ENCODE measurements at regions not wholly inside any gene's neighbourhood (a gene's known extent, or its start where the extent isn't known, plus 50 kb on each side); places are given as distances from the start of the nearest gene placed in this dataset.
"Not testable (repeated sequence)": the region's sequence is repeated elsewhere in the genome, so short reads cannot be mapped to it uniquely, and the experiment has no call there.

- DNase-seq (no peak), ATAC-seq (ENCODE audit: poor library complexity) (no peak)
- intact Hi-C loops (cut with DNase I) = no loop called here
Measured at GRCh38 chr10:2030046-2030445, 292.7 kb upstream of the ADARB2 start.

GRCh38 chr10:2026936-2027335 is 289.6 kb upstream of the ADARB2 start:
- DNase-seq (no peak), ATAC-seq (ENCODE audit: poor library complexity) (no peak)
- intact Hi-C loops (cut with DNase I) = no loop called here

GRCh38 chr10:2024750-2025149 is 287.4 kb upstream of the ADARB2 start:
- ATAC-seq (ENCODE audit: poor library complexity); intact Hi-C loops (cut with DNase I); DNase-seq: not testable (repeated sequence)

- no peak for ATAC-seq (ENCODE audit: poor library complexity)
- DNase-seq = no peak
- intact Hi-C loops (cut with DNase I) = no loop called here
Measured at GRCh38 chr10:2023687-2024086, 286.4 kb upstream of the ADARB2 start.

- ATAC-seq (ENCODE audit: poor library complexity) (no peak), DNase-seq (no peak)
- intact Hi-C loops (cut with DNase I) = no loop called here
Measured at GRCh38 chr10:2022401-2022800, 285.1 kb upstream of the ADARB2 start.

- DNase-seq (no peak), ATAC-seq (ENCODE audit: poor library complexity) (no peak)
- intact Hi-C loops (cut with DNase I) = no loop called here
Measured at GRCh38 chr10:2020836-2021235, 283.5 kb upstream of the ADARB2 start.

- DNase-seq (no peak), ATAC-seq (ENCODE audit: poor library complexity) (no peak)
- intact Hi-C loops (cut with DNase I) = no loop called here
Measured at GRCh38 chr10:2019803-2020202, 282.5 kb upstream of the ADARB2 start.

- ATAC-seq (ENCODE audit: poor library complexity) = no peak
- intact Hi-C loops (cut with DNase I) = no loop called here
- no peak for DNase-seq
Measured at GRCh38 chr10:2019281-2019680, 282.0 kb upstream of the ADARB2 start.

- DNase-seq = no peak
- intact Hi-C loops (cut with DNase I) = no loop called here
- ATAC-seq (ENCODE audit: poor library complexity) = no peak
Measured at GRCh38 chr10:2014541-2014940, 277.2 kb upstream of the ADARB2 start.

GRCh38 chr10:2012209-2012608 is 274.9 kb upstream of the ADARB2 start:
- intact Hi-C loops (cut with DNase I) = no loop called here
- ATAC-seq (ENCODE audit: poor library complexity) = no peak
- no peak for DNase-seq

GRCh38 chr10:2011106-2011716 is 273.9 kb upstream of the ADARB2 start:
- ATAC-seq (ENCODE audit: poor library complexity) (no peak), DNase-seq (no peak)
- intact Hi-C loops (cut with DNase I) = no loop called here

- ATAC-seq (ENCODE audit: poor library complexity) = no peak
- DNase-seq = no peak
- intact Hi-C loops (cut with DNase I) = no loop called here
Measured at GRCh38 chr10:2005546-2005945, 268.2 kb upstream of the ADARB2 start.

GRCh38 chr10:1992930-1993329 is 255.6 kb upstream of the ADARB2 start:
- ATAC-seq (ENCODE audit: poor library complexity) (no peak), DNase-seq (no peak)
- intact Hi-C loops (cut with DNase I) = no loop called here

- no peak for ATAC-seq (ENCODE audit: poor library complexity)
Measured at GRCh38 chr10:1989090-1989489, 251.8 kb upstream of the ADARB2 start.

GRCh38 chr10:1981976-1982375 is 244.7 kb upstream of the ADARB2 start:
- intact Hi-C loops (cut with DNase I) = no loop called here
- no peak for ATAC-seq (ENCODE audit: poor library complexity)
- DNase-seq = no peak

More at GRCh38 chr10:1989090-1989489, 251.8 kb upstream of the ADARB2 start:
- intact Hi-C loops (cut with DNase I) = no loop called here
- no peak for DNase-seq

GRCh38 chr10:1980459-1980858 is 243.1 kb upstream of the ADARB2 start:
- intact Hi-C loops (cut with DNase I) = no loop called here
- no peak for DNase-seq
- no peak for ATAC-seq (ENCODE audit: poor library complexity)

GRCh38 chr10:1978584-1978983 is 241.3 kb upstream of the ADARB2 start:
- intact Hi-C loops (cut with DNase I) = no loop called here
- ATAC-seq (ENCODE audit: poor library complexity) (no peak), DNase-seq (no peak)

GRCh38 chr10:1977461-1977860 is 240.1 kb upstream of the ADARB2 start:
- DNase-seq (no peak), ATAC-seq (ENCODE audit: poor library complexity) (no peak)
- intact Hi-C loops (cut with DNase I) = no loop called here

GRCh38 chr10:1972406-1972805 is 235.1 kb upstream of the ADARB2 start:
- no peak for DNase-seq
- ATAC-seq (ENCODE audit: poor library complexity) = no peak
- intact Hi-C loops (cut with DNase I) = no loop called here

- DNase-seq = no peak
Measured at GRCh38 chr10:1968257-1969033, 231.1 kb upstream of the ADARB2 start.

More at GRCh38 chr10:1968257-1969033, 231.1 kb upstream of the ADARB2 start:
- no peak for ATAC-seq (ENCODE audit: poor library complexity)
- intact Hi-C loops (cut with DNase I) = no loop called here
